ENCODE measurements at regions not wholly inside any gene's neighbourhood (a gene's known extent, or its start where the extent isn't known, plus 50 kb on each side); places are given as distances from the start of the nearest gene placed in this dataset.
A peak's percentile ranks its signal among the peaks of the same experiment; 100 is the strongest.

GRCh38 chr16:54568906-54569807 lies 282.6 kb upstream of the IRX3 start (continued):
- TF ChIP-seq ZSCAN18 (tag by site-specific recombination; IDR thresholded peaks at IDR 0.05): no peak
- 0 out of 2 replicates have a peak, but pooled peaks have one; percentile 7 for TF ChIP-seq ZNF596 (tag by site-specific recombination; IDR thresholded peaks at IDR 0.05)
- no peak for TF ChIP-seq ZNF791 (tag by site-specific recombination; IDR thresholded peaks at IDR 0.05)
- no peak for TF ChIP-seq KLF10 (tag by site-specific recombination; IDR thresholded peaks at IDR 0.05)
- TF ChIP-seq PBX3 (CRISPR knock-in tag; IDR thresholded peaks at IDR 0.05): no peak
- TF ChIP-seq ZBTB20 (tag by site-specific recombination; IDR thresholded peaks at IDR 0.05): 0 out of 2 replicates have a peak, but pooled peaks have one; percentile 18
- TF ChIP-seq ZNF146 (tag by site-specific recombination; IDR thresholded peaks at IDR 0.05): no peak
- TF ChIP-seq ZNF148 (tag by site-specific recombination; IDR thresholded peaks at IDR 0.05; ENCODE audit: borderline replicate concordance): no peak

- ChIA-PET CTCF (interaction anchor here (0.7 to 0.8 kb wide), 2 partner anchors 389 to 469 kb away, joined by 3 read pairs; no protein-coding TSS in a partner anchor), POLR2A (no interaction called here)
- H3K27ac ChIP-seq (ENCODE audit: extremely low read depth, low read depth, low read length): no peak overlapping the region
- H3K4me3 ChIP-seq (ENCODE audit: low read depth, low read length): no peak overlapping the region
- no peaks in the 10 kb centered on the region; the same call in 1 of the 2 replicates for H3K4me1 ChIP-seq (ENCODE audit: control insufficient read depth, insufficient read depth, low read length)
- TF ChIP-seq KLF17 (tag by site-specific recombination; IDR thresholded peaks at IDR 0.05) (no peak), ZNF10 (tag by site-specific recombination; IDR thresholded peaks at IDR 0.05) (no peak), ATF2 (tag by site-specific recombination; IDR thresholded peaks at IDR 0.05; ENCODE audit: low read depth) (no peak), GLIS1 (tag by site-specific recombination; IDR thresholded peaks at IDR 0.05) (no peak), ZNF792 (tag by site-specific recombination; IDR thresholded peaks at IDR 0.05) (no peak)
- H3K36me3 ChIP-seq (ENCODE audit: control insufficient read depth in 2 of 2, insufficient read depth in 1 of 2, low read length in 2 of 2): no peaks in the 10 kb centered on the region
- H3K9me3 ChIP-seq (ENCODE audit: control insufficient read depth, insufficient read depth, low read depth, low read length): no peaks in the 10 kb centered on the region
Observed at GRCh38 chr16:54564841-54565240, 278.3 kb upstream of the IRX3 start.

- Histone ChIP-seq H3K4me3 (ENCODE audit: low read depth, low read length) (no peak overlapping the region), H3K36me3 (ENCODE audit: control insufficient read depth in 2 of 2, insufficient read depth in 1 of 2, low read length in 2 of 2) (no peaks in the 10 kb centered on the region), H3K4me1 (ENCODE audit: control insufficient read depth, insufficient read depth, low read length) (no peaks in the 10 kb centered on the region), H3K27ac (ENCODE audit: extremely low read depth, low read depth, low read length) (no peak overlapping the region), H3K9me3 (ENCODE audit: control insufficient read depth, insufficient read depth, low read depth, low read length) (no peaks in the 10 kb centered on the region)
- POLR2A ChIA-PET: no interaction called here
- CTCF ChIA-PET: interaction anchor here (0.7 kb wide), 1 partner anchor 66 kb away, joined by 4 read pairs; no protein-coding TSS in a partner anchor
- TF ChIP-seq SP3 (tag by site-specific recombination; IDR thresholded peaks at IDR 0.05) (no peak), ZFP3 (tag by site-specific recombination; IDR thresholded peaks at IDR 0.05; ENCODE audit: low read depth) (no peak), ZNF302 (tag by site-specific recombination; IDR thresholded peaks at IDR 0.05; ENCODE audit: low read depth) (no peak), ZNF398 (tag by site-specific recombination; IDR thresholded peaks at IDR 0.05) (no peak), ZNF132 (tag by site-specific recombination; IDR thresholded peaks at IDR 0.05; ENCODE audit: borderline replicate concordance) (no peak), FEZF1 (tag by site-specific recombination; IDR thresholded peaks at IDR 0.05) (no peak), ZNF221 (tag by site-specific recombination; IDR thresholded peaks at IDR 0.05; ENCODE audit: borderline replicate concordance) (no peak), ZNF645 (tag by site-specific recombination; IDR thresholded peaks at IDR 0.05) (no peak)
Observed at GRCh38 chr16:54554581-54554980, 268.0 kb upstream of the IRX3 start.
